NT2/D1 (cell line): ENCODE measurements at regions not wholly inside any gene's neighbourhood (a gene's known extent, or its start where the extent isn't known, plus 50 kb on each side); places are given as distances from the start of the nearest gene placed in this dataset.

ENCODE experiments used
- DNase-seq: peaks from one replicate; pipeline ENCODE4 v3.0.0-alpha.2; 2011; ENCODE audit warnings: low read depth, low spot score
- H3K27me3 ChIP-seq: 2 replicates; pipeline ENCODE4 v1.6.0; 2011; ENCODE audit warnings: mild to moderate bottlenecking; ENCODE audit not compliant: insufficient read length, insufficient read depth
- H3K36me3 ChIP-seq: 2 replicates; pipeline ENCODE4 v1.6.1; 2011; ENCODE audit warnings: mild to moderate bottlenecking, low read length, mixed read lengths; ENCODE audit not compliant: insufficient read depth, insufficient read length
- H3K4me1 ChIP-seq: 2 replicates; pipeline ENCODE4 v1.5.1; 2011; ENCODE audit not compliant: insufficient read depth, insufficient read length
- H3K4me3 ChIP-seq: 2 replicates; pipeline ENCODE4 v1.5.1; 2011; ENCODE audit warnings: low read depth; ENCODE audit not compliant: insufficient read length
- H3K9ac ChIP-seq: 2 replicates; pipeline ENCODE4 v1.6.0; 2011; ENCODE audit warnings: low read depth; ENCODE audit not compliant: insufficient read length
- H3K9me3 ChIP-seq: 2 replicates; pipeline ENCODE4 v1.5.1; 2011; ENCODE audit warnings: mild to moderate bottlenecking, low read length; ENCODE audit not compliant: insufficient read depth
- SUZ12 ChIP-seq: IDR thresholded peaks from 2 replicates; pipeline ENCODE4 v1.6.1; 2011; ENCODE audit not compliant: insufficient read length, insufficient read depth; ENCODE audit errors: extremely low read depth
- YY1 ChIP-seq: IDR thresholded peaks from 2 replicates; pipeline ENCODE4 v1.6.1; 2011; ENCODE audit not compliant: insufficient read length, insufficient read depth
- ZNF274 ChIP-seq: IDR thresholded peaks from 2 replicates; pipeline ENCODE4 v1.6.1; 2011; ENCODE audit warnings: mild to moderate bottlenecking, low read depth, low read length

GRCh38 chr12:94039914-94040313 lies 108.5 kb upstream of the PLXNC1 start:
- DNase-seq, result no peak
- no peak for TF ChIP-seq SUZ12
- no peak for TF ChIP-seq YY1
- no peak for TF ChIP-seq ZNF274
- Histone ChIP-seq H3K9ac (no peak overlapping the region), H3K9me3 (peaks cover 18% of the 10 kb centered on the region), H3K36me3 (no peaks in the 10 kb centered on the region), H3K27me3 (no peaks in the 10 kb centered on the region), H3K4me3 (no peak overlapping the region), H3K4me1 (peaks cover 4% of the 10 kb centered on the region)

GRCh38 chr12:94041850-94042249 lies 106.5 kb upstream of the PLXNC1 start:
- no peak for TF ChIP-seq YY1
- TF ChIP-seq SUZ12, result no peak
- TF ChIP-seq ZNF274, result no peak
- no peak for DNase-seq

GRCh38 chr12:94042321-94042720 lies 106.1 kb upstream of the PLXNC1 start:
- Histone ChIP-seq H3K27me3 (no peaks in the 10 kb centered on the region), H3K36me3 (no peaks in the 10 kb centered on the region), H3K4me1 (peaks cover 4% of the 10 kb centered on the region), H3K9me3 (peaks cover 18% of the 10 kb centered on the region), H3K9ac (no peak overlapping the region), H3K4me3 (no peak overlapping the region)
- TF ChIP-seq SUZ12, result no peak
- TF ChIP-seq YY1, result no peak
- TF ChIP-seq ZNF274, result no peak
- no peak for DNase-seq

More at GRCh38 chr12:94041850-94042249, 106.5 kb upstream of the PLXNC1 start:
- Histone ChIP-seq H3K4me3 (no peak overlapping the region), H3K27me3 (no peaks in the 10 kb centered on the region), H3K9me3 (peaks cover 18% of the 10 kb centered on the region), H3K36me3 (no peaks in the 10 kb centered on the region), H3K4me1 (peaks cover 4% of the 10 kb centered on the region), H3K9ac (no peak overlapping the region)

- Histone ChIP-seq H3K9me3 (no peaks in the 10 kb centered on the region), H3K4me1 (peaks cover under 1% of the 10 kb centered on the region), H3K4me3 (no peak overlapping the region), H3K9ac (no peak overlapping the region), H3K27me3 (no peaks in the 10 kb centered on the region), H3K36me3 (no peaks in the 10 kb centered on the region)
- DNase-seq, result no peak
- TF ChIP-seq ZNF274 (no peak), SUZ12 (no peak), YY1 (no peak)
Observed at GRCh38 chr12:94046626-94047410, 101.6 kb upstream of the PLXNC1 start.

GRCh38 chr12:94047781-94048567 lies 100.4 kb upstream of the PLXNC1 start:
- H3K9me3 ChIP-seq, result no peaks in the 10 kb centered on the region
- TF ChIP-seq YY1, result no peak
- no peak for TF ChIP-seq ZNF274
- no peak for TF ChIP-seq SUZ12
- DNase-seq, result no peak
- no peak overlapping the region for H3K9ac ChIP-seq
- H3K36me3 ChIP-seq, result no peaks in the 10 kb centered on the region
- no peaks in the 10 kb centered on the region for H3K4me1 ChIP-seq
- no peak overlapping the region for H3K4me3 ChIP-seq
- no peaks in the 10 kb centered on the region for H3K27me3 ChIP-seq

- Histone ChIP-seq H3K4me1 (no peaks in the 10 kb centered on the region), H3K27me3 (no peaks in the 10 kb centered on the region), H3K9me3 (peaks cover 6% of the 10 kb centered on the region), H3K9ac (no peak overlapping the region), H3K4me3 (no peak overlapping the region), H3K36me3 (no peaks in the 10 kb centered on the region)
- TF ChIP-seq YY1 (no peak), SUZ12 (no peak), ZNF274 (no peak)
- DNase-seq, result no peak
Observed at GRCh38 chr12:94048757-94049156, 99.6 kb upstream of the PLXNC1 start.

- DNase-seq, result no peak
- H3K9ac ChIP-seq, result no peak overlapping the region
- H3K9me3 ChIP-seq, result peaks cover 16% of the 10 kb centered on the region
- TF ChIP-seq ZNF274 (no peak), SUZ12 (no peak), YY1 (no peak)
- no peaks in the 10 kb centered on the region for H3K4me1 ChIP-seq
- H3K4me3 ChIP-seq, result no peak overlapping the region
- H3K36me3 ChIP-seq, result no peaks in the 10 kb centered on the region
- no peaks in the 10 kb centered on the region for H3K27me3 ChIP-seq
Observed at GRCh38 chr12:94049718-94050117, 98.7 kb upstream of the PLXNC1 start.
